ENCODE measurements at regions not wholly inside any gene's neighbourhood (a gene's known extent, or its start where the extent isn't known, plus 50 kb on each side); places are given as distances from the start of the nearest gene placed in this dataset.
"Not testable (repeated sequence)": the region's sequence is repeated elsewhere in the genome, so short reads cannot be mapped to it uniquely, and the experiment has no call there.

DNA sequence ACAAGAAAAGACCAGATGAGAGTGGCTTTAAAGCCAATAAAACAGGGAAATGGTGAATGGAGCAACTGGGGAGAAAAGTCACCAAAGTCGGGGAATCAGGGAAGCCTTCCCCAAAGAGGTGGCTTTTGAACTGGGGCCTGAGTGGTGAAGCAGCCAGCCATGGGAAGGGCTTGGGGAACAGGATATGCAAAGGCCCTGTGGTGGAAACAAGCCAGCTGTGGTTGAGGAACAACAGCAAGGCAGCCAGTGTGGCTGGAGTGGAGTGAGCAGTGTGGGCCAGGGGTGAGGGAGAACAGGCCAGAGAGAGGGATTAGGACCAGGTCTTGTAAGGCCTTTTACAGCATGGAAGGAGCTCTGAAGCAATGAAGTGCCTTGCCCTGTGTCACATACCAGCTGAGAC is 51.0 kb upstream of the ROPN1B start:
- not testable (repeated sequence) for DNase-seq

DNA sequence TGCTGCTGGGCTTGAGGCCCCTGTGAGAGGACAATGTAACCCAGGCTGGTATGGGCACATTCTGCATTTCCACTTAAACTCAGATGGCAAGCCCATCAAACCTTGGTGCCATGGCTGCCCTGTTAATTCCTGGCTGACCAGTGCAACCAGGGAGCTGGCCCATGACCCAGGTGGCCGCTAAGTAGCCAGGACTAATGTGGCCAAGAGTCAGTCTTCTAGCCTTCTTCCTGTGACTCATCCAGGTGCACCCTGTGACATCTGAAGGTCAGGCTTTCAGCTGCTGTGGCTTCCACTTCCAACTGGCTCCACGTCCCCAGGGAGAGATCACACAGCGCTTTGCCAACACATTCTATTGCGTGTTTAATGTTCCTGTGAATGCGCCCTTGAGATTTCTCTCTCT is 50.5 kb upstream of the ROPN1B start:
- not testable (repeated sequence) for DNase-seq

DNA sequence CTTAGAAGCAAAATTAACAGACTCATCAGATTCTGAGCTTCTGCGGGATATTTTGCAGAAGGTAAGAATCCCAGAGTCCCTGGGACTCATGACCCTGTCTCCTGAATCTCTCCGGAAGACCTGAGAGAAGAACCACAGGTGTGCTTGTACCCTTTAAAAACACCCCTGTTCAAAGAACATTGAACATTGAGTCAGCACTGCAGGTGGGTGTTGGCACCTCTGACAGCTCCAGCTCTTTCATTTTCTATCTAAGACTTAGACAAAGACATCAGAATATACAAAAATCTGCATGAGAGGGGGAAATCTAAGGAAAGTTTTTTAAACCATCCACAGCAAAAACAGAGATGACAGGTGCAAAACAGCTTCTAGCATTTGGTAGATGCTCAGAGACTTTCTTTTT is 50.1 kb upstream of the ROPN1B start:
- DNase-seq: not testable (repeated sequence)
